ENCODE measurements at regions not wholly inside any gene's neighbourhood (a gene's known extent, or its start where the extent isn't known, plus 50 kb on each side); places are given as distances from the start of the nearest gene placed in this dataset.
"Not testable (repeated sequence)": the region's sequence is repeated elsewhere in the genome, so short reads cannot be mapped to it uniquely, and the experiment has no call there.

- TF ChIP-seq POLR2A (IDR thresholded peaks at IDR 0.05), result no peak
- no peak for TF ChIP-seq CTCF (IDR thresholded peaks at IDR 0.05)
- TF ChIP-seq POLR2AphosphoS5 (IDR thresholded peaks at IDR 0.05), result no peak
- Histone ChIP-seq H3K27ac (no peak overlapping the region), H3K9me3 (no peaks in the 10 kb centered on the region), H3K27me3 (no peaks in the 10 kb centered on the region), H3K4me1 (no peaks in the 10 kb centered on the region), H3K4me3 (no peak overlapping the region), H3K36me3 (no peaks in the 10 kb centered on the region)
- DNase-seq (ENCODE audit: low spot score in 2 of 2), result no peak
- intact Hi-C loops (cut with DNase I; ENCODE audit: low total_unique reads), result loop anchor here (5.0 kb wide), 1 partner anchor 1204 kb away; no protein-coding TSS in a partner anchor
Measured at GRCh38 chr11:42840860-42841259, 470.9 kb upstream of the API5 start.

- Histone ChIP-seq H3K4me1 (no peaks in the 10 kb centered on the region), H3K27ac (no peak overlapping the region), H3K4me3 (no peak overlapping the region), H3K36me3 (no peaks in the 10 kb centered on the region), H3K27me3 (no peaks in the 10 kb centered on the region), H3K9me3 (no peaks in the 10 kb centered on the region)
- intact Hi-C loops (cut with DNase I; ENCODE audit: low total_unique reads), result loop anchor here (5.0 kb wide), 1 partner anchor 1204 kb away; no protein-coding TSS in a partner anchor
- TF ChIP-seq POLR2AphosphoS5 (IDR thresholded peaks at IDR 0.05) (no peak), POLR2A (IDR thresholded peaks at IDR 0.05) (no peak), CTCF (IDR thresholded peaks at IDR 0.05) (no peak)
- DNase-seq (ENCODE audit: low spot score in 2 of 2), result no peak
Measured at GRCh38 chr11:42841556-42841955, 470.2 kb upstream of the API5 start.

GRCh38 chr11:42849362-42849761 lies 462.4 kb upstream of the API5 start:
- Histone ChIP-seq H3K4me1 (no peaks in the 10 kb centered on the region), H3K27me3 (no peaks in the 10 kb centered on the region), H3K9me3 (no peaks in the 10 kb centered on the region), H3K27ac (no peak overlapping the region), H3K36me3 (no peaks in the 10 kb centered on the region), H3K4me3 (no peak overlapping the region)
- TF ChIP-seq POLR2AphosphoS5 (IDR thresholded peaks at IDR 0.05) (no peak), POLR2A (IDR thresholded peaks at IDR 0.05) (no peak), CTCF (IDR thresholded peaks at IDR 0.05) (no peak)
- intact Hi-C loops (cut with DNase I; ENCODE audit: low total_unique reads), result no loop called here
- no peak for DNase-seq (ENCODE audit: low spot score in 2 of 2)

- TF ChIP-seq POLR2A (IDR thresholded peaks at IDR 0.05) (no peak), POLR2AphosphoS5 (IDR thresholded peaks at IDR 0.05) (no peak), CTCF (IDR thresholded peaks at IDR 0.05) (no peak)
- Histone ChIP-seq H3K9me3 (peaks cover 0 to 3% of the 10 kb centered on the region in 2 donors), H3K27ac (no peak overlapping the region), H3K4me3 (no peak overlapping the region), H3K36me3 (no peaks in the 10 kb centered on the region), H3K4me1 (no peaks in the 10 kb centered on the region), H3K27me3 (no peaks in the 10 kb centered on the region)
- intact Hi-C loops (cut with DNase I; ENCODE audit: low total_unique reads), result no loop called here
- no peak for DNase-seq (ENCODE audit: low spot score in 2 of 2)
Measured at GRCh38 chr11:42857344-42857743, 454.5 kb upstream of the API5 start.

- no peaks in the 10 kb centered on the region for H3K36me3 ChIP-seq
- no peaks in the 10 kb centered on the region for H3K27me3 ChIP-seq
- H3K4me3 ChIP-seq, result no peak overlapping the region
- TF ChIP-seq POLR2AphosphoS5 (IDR thresholded peaks at IDR 0.05) (no peak), POLR2A (IDR thresholded peaks at IDR 0.05) (no peak), CTCF (IDR thresholded peaks at IDR 0.05) (no peak)
- intact Hi-C loops (cut with DNase I; ENCODE audit: low total_unique reads), result no loop called here
- no peaks in the 10 kb centered on the region for H3K4me1 ChIP-seq
- no peak overlapping the region for H3K27ac ChIP-seq
- peaks cover 0 to 7% of the 10 kb centered on the region in 2 donors for H3K9me3 ChIP-seq
- DNase-seq (ENCODE audit: low spot score in 2 of 2), result no peak
Measured at GRCh38 chr11:42870480-42870879, 441.3 kb upstream of the API5 start.

GRCh38 chr11:42873800-42874405 lies 437.9 kb upstream of the API5 start:
- H3K27ac ChIP-seq; H3K9me3 ChIP-seq; intact Hi-C loops (cut with DNase I; ENCODE audit: low total_unique reads); H3K4me1 ChIP-seq; H3K4me3 ChIP-seq; H3K36me3 ChIP-seq; H3K27me3 ChIP-seq; DNase-seq (ENCODE audit: low spot score in 2 of 2): not testable (repeated sequence)

- H3K36me3 ChIP-seq; intact Hi-C loops (cut with DNase I; ENCODE audit: low total_unique reads); H3K27me3 ChIP-seq; H3K4me1 ChIP-seq; H3K9me3 ChIP-seq; DNase-seq (ENCODE audit: low spot score in 2 of 2); H3K27ac ChIP-seq; H3K4me3 ChIP-seq: not testable (repeated sequence)
Measured at GRCh38 chr11:42881335-42881734, 430.5 kb upstream of the API5 start.
